GM19324 (cell line): ENCODE measurements at regions not wholly inside any gene's neighbourhood (a gene's known extent, or its start where the extent isn't known, plus 50 kb on each side); places are given as distances from the start of the nearest gene placed in this dataset.

ENCODE experiments used
- ATAC-seq: cut with Tn5 transposase; IDR thresholded peaks from one replicate; pipeline ENCODE4 v1.9.1; 2021; ENCODE audit warnings: mild to moderate bottlenecking, moderate library complexity; ENCODE audit not compliant: unreplicated experiment, low FRiP score

DNA sequence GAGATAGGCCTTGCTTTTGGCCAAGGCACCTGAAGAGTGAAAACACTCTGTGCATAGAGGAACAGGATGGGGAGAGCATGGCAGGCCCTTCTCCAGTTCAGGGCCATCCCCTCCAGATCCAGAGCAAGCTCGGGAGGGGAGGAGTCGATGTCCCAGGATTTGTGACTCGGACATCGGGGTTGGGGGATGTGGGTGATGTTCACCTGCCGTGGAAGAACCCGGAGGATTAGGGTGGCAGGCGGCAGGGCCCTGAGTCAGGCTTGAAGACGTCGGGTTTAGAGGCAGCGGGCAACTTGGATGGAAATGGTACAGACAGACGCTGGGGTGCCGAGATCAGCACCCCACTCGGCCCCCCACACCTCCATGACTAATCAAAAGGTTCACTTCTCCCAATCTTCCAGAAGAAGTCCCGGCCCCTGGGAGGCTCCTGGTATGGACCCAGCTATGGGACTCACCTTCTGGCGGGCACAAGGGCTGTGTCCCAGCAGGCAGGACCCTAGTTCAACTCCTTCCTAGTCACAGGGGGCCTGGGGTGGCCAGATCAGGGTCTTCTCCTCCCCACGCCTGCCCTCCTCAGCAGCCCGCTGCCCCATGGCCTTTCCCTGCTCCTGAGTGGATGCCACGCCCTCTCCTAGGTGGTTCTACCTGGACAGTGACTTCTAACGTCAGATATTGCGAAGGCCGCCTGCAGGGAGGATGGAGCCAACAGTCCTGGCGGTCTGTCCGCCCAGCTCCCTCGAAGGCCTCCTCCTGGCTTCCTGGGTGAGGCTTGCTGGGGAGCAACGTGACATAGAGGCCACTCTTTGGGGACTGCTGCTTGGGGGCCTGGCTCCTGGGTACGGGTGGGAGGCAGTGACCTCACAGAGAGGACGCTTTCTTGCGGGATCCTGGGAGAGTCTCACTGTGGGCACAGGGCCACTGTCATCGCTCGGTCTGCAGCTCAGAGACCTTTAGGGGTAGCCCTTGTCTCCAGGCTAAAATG lies 792.5 kb downstream of the BRD1 start:
- ATAC-seq: no peak

- no peak for ATAC-seq
Observed at GRCh38 chr22:49033616-49034015, 794.1 kb downstream of the BRD1 start.

DNA sequence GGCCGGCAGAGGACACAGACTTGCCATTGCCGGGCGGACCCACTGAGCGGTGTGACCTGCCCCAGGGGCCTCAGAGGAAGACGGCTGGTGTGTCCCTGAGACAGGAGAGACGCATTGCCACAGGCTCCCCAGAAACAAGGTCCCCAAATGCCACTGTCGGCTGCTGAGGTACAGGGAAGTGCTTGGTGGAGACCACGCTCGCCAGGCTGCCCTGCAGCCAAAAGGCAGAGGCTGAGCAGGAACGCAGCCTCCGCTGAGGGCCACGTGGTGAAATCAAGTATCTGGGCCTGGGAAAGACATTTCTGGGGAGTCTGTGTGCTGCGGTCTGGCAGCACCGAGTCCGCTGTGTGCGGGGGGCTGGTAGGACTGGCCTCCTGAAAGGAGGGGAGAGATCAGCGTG lies 794.9 kb downstream of the BRD1 start:
- no peak for ATAC-seq

GRCh38 chr22:49031746-49032330 lies 795.8 kb downstream of the BRD1 start:
- ATAC-seq: no peak

DNA sequence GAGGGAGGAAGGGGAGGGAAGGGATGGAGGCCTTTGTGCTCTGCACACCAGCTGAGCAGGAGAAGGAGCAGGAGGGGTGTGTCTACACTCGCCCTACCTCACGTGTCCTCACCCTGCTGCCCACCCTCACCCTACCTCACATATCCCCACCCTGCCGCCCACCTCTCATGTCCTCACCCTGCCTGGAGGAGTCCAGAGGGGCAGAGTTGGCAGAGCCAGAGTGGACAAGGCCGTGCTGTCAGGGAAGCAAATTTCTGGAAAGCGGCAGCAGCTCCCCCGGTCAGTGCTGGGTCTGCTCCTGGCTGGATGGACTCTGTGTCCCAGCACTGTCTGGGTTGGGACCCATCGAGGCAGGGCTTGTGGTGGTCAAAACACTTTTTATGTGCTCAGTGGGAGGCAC lies 799.6 kb downstream of the BRD1 start:
- no peak for ATAC-seq

DNA sequence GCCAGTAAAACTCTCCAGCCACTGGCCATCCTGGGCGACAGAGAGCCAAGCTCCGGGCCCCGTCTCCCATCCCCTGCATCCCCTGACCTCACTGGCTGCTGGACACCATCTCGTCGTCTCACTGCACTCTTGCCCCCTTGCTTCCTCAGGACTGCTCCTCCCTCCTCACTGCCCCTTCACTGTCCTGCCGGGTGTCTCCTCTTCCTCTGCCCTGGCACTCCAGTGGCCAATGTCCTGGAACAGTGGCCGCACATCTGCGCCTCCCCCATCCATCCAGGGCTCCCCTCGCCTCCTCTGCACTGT lies 800.4 kb downstream of the BRD1 start:
- ATAC-seq: no peak

- ATAC-seq: no peak
Observed at GRCh38 chr22:49026494-49027367, 800.9 kb downstream of the BRD1 start.

DNA sequence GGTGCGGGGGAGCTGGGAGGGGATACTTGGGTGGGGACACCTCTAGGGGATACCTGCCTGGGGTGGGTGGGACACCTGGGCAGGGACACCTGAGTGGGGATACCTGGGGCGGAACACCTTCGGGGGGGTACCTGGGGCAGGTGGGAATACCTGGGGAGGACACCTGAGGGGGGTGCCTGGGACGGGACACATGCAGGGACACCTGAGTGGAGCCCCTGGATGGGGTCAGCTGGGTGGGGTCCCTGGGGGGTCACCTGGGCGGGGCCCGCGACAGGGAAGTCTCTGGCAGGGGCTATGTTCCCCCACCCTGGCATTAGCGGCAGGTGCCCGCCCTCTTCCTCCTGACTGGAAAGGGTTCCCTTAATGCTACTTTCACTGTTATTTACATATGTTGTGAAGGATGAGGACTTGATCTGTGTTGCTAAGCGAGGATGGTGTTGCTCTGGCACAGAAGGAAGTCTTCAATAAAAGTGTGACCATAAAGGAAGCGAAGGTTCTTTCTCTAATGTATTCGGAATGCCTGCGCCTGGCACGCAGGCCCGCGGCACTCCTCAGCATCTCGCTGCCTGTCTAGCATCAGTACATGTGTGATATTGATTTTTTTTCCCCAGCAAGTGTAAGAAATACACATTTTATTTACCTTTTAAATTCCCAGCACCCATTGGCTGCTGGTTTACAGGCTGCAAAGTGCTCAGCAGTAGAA lies 801.7 kb downstream of the BRD1 start:
- no peak for ATAC-seq

- ATAC-seq: no peak
Observed at GRCh38 chr22:49024775-49025440, 802.8 kb downstream of the BRD1 start.

- no peak for ATAC-seq
Observed at GRCh38 chr22:49023879-49024774, 803.5 kb downstream of the BRD1 start.

- ATAC-seq: no peak
Observed at GRCh38 chr22:49023161-49023878, 804.4 kb downstream of the BRD1 start.

DNA sequence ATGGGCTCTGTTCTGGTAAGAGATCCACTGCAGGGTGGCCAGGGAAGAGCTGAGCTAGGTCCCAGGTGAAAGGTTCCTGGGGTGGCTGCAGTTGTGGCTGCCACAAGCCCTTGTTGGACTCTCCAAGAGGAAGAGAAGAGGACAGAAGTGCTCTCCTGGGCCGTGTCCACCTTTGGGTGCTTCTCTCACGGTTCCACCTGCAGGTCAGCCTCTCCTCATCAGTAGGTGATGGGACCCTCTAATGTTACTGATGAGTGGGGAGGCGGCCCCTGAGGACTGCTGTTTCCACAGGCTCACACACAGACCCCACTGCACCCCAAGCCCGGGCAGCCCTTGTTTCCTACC lies 804.9 kb downstream of the BRD1 start:
- ATAC-seq: no peak

GRCh38 chr22:49021926-49022815 lies 805.5 kb downstream of the BRD1 start:
- no peak for ATAC-seq

DNA sequence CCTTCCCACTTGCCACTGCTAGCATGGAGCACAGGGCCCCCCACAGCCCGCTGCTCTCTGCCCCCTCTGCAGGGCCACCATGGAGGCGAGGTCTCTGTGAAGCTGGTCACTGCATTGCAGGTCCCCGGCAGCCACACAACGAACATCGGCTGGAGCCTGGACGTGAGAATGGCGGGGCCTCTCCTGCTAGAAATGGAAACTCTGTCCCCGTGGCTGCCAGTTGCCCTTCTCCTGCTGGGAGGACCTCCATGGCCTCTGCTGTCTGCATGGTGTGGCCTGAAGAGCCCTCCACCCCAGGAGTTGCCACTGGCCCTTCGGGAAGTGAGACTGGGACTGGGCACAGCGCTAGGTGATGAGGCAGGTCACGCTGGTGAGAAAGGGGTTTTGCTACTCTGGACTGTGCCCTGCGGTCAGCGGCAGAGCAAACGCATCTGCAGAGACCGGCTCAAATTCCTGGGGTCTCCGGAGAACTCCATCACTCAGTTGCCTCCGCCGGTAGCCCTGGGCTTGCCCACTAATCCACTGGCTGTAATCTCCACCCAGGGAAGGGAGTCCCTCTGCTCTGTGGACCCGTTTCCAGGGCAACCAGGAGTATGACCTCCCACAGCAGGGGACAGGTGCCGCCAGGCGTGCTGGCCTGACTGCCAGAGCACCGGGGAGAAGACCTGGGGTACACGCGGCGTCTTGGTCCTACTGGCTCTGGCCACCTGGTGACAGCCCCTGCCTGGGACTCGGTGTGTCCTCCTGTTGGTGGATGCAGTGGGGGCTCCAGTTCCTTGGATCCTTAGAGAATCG lies 806.3 kb downstream of the BRD1 start:
- no peak for ATAC-seq

DNA sequence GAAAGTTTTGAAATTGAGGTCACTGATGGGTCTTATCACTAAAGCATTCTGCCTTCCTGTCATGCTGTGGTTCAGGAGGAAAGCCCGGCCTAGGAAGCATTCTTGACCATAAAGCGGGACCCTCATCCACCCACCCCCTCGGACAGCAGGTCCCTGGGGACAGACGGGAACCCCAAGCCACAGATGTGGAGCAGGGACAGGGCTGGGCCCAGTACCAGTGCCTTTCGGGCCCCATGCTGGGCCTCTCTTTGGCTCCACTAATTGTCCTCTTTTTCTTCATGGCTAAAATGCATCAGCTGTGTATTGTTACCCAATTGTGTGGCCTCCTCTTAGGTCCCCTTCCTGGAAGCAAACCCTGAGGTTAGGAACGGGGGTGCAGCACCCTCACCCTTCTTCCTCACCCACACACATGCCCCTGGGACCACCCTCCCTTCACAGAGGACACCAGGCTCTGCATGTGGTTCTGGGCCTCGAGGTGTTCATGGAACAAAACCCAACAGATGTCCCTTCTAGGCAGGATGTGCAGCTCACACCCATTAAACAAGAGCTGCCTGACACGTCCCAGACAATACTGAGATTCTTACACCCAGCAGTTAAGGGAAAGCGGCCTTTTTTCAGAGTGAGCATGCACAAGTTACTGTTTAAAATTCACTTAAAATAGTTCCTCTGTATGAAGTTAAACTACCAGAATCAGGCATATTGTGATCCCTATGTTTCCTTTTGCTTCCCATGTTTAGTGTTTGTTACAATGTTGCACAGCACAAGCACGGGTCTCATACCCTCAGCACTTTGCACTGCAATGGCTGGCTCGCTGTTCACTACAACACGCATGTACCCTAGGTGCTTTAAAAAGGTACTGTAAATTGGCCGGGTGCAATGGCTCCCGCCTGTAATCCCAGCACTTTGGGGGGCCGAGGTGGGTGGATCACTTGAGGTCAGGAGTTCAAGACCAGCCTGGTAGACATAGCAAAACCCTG lies 807.6 kb downstream of the BRD1 start:
- ATAC-seq: no peak

DNA sequence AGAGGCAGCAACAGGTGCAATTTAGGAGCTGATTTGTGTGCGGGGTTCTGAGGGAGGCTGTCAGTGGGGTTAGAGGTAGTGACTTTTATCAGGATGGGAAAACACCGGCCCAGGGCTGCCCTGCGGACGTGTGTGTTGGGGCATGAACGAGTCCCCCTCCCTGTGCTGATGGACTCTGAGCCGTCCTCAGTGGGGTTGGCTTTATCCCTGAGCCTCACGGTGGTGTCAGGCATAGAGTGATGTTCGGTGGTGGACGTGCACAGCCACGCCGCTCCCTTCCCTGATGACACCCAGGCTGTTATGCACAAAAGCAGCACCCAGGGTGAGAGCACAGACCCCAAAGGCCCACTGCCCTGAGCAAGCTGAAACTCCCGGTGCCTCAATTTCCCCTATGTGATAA lies 809.1 kb downstream of the BRD1 start:
- no peak for ATAC-seq
